ENCODE measurements at regions not wholly inside any gene's neighbourhood (a gene's known extent, or its start where the extent isn't known, plus 50 kb on each side); places are given as distances from the start of the nearest gene placed in this dataset.

GRCh38 chr1:199859491-199859933, 168.0 kb upstream of the NR5A2 start:
- intact Hi-C loops (cut with DNase I), result no loop called here
- Histone ChIP-seq H3K9me3 (no peaks in the 10 kb centered on the region), H3K27me3 (no peaks in the 10 kb centered on the region), H3K4me1 (no peaks in the 10 kb centered on the region), H3K36me3 (no peaks in the 10 kb centered on the region), H3K4me3 (no peak overlapping the region), H3K27ac (no peak overlapping the region)
- TF ChIP-seq CTCF (IDR thresholded peaks at IDR 0.05) (no peak), POLR2A (IDR thresholded peaks at IDR 0.05) (no peak)
- DNase-seq, result no peak
- 46 to 48% methylated on average over 3 of the region's 3 CpGs for WGBS, 2 donors

GRCh38 chr1:199861020-199861795, 166.3 kb upstream of the NR5A2 start:
- TF ChIP-seq CTCF (IDR thresholded peaks at IDR 0.05) (no peak), POLR2A (IDR thresholded peaks at IDR 0.05) (no peak)
- no peak for DNase-seq
- Histone ChIP-seq H3K9me3 (no peaks in the 10 kb centered on the region), H3K27ac (no peak overlapping the region), H3K36me3 (no peaks in the 10 kb centered on the region), H3K27me3 (no peaks in the 10 kb centered on the region), H3K4me3 (no peak overlapping the region), H3K4me1 (no peaks in the 10 kb centered on the region)
- intact Hi-C loops (cut with DNase I), result no loop called here
- 71 to 88% methylated on average over 3 of the region's 3 CpGs for WGBS, 2 donors

GRCh38 chr1:199862047-199862446, 165.5 kb upstream of the NR5A2 start:
- H3K9me3 ChIP-seq, result no peaks in the 10 kb centered on the region
- no peak overlapping the region for H3K27ac ChIP-seq
- no peaks in the 10 kb centered on the region for H3K4me1 ChIP-seq
- no peak for DNase-seq
- intact Hi-C loops (cut with DNase I), result no loop called here
- WGBS, 2 donors, result 43 to 54% methylated on average over 2 of the region's 2 CpGs
- no peaks in the 10 kb centered on the region for H3K27me3 ChIP-seq
- no peak overlapping the region for H3K4me3 ChIP-seq
- TF ChIP-seq CTCF (IDR thresholded peaks at IDR 0.05) (no peak), POLR2A (IDR thresholded peaks at IDR 0.05) (no peak)
- H3K36me3 ChIP-seq, result no peaks in the 10 kb centered on the region

GRCh38 chr1:199866210-199866617, 161.3 kb upstream of the NR5A2 start:
- no peaks in the 10 kb centered on the region for H3K27me3 ChIP-seq
- 52 to 74% methylated on average over 4 of the region's 5 CpGs for WGBS, 2 donors
- no peak overlapping the region for H3K4me3 ChIP-seq
- no peak overlapping the region for H3K27ac ChIP-seq
- no peaks in the 10 kb centered on the region for H3K9me3 ChIP-seq
- intact Hi-C loops (cut with DNase I), result no loop called here
- no peak for DNase-seq
- no peaks in the 10 kb centered on the region for H3K36me3 ChIP-seq
- H3K4me1 ChIP-seq, result no peaks in the 10 kb centered on the region
- TF ChIP-seq POLR2A (IDR thresholded peaks at IDR 0.05) (no peak), CTCF (IDR thresholded peaks at IDR 0.05) (no peak)

- Histone ChIP-seq H3K27ac (no peak overlapping the region), H3K36me3 (no peaks in the 10 kb centered on the region), H3K4me3 (no peak overlapping the region), H3K9me3 (no peaks in the 10 kb centered on the region), H3K4me1 (no peaks in the 10 kb centered on the region), H3K27me3 (no peaks in the 10 kb centered on the region)
- no peak for DNase-seq
- 33 to 54% methylated on average over 3 of the region's 3 CpGs for WGBS, 2 donors
- intact Hi-C loops (cut with DNase I), result no loop called here
- no peak for TF ChIP-seq POLR2A (IDR thresholded peaks at IDR 0.05)
- no peak for TF ChIP-seq CTCF (IDR thresholded peaks at IDR 0.05)
Observed at GRCh38 chr1:199867601-199868000, 159.9 kb upstream of the NR5A2 start.
